CD4-positive, alpha-beta memory T cell (primary cell): ENCODE measurements at regions not wholly inside any gene's neighbourhood (a gene's known extent, or its start where the extent isn't known, plus 50 kb on each side); places are given as distances from the start of the nearest gene placed in this dataset.
"Not testable (repeated sequence)": the region's sequence is repeated elsewhere in the genome, so short reads cannot be mapped to it uniquely, and the experiment has no call there.

Experiments used
- CTCF ChIA-PET: fragments of 350-600 bp; sonication (Branson Sonifier 250); formaldehyde crosslinking; loops from one replicate; lab custom pipeline; 2021; ENCODE audit warnings: inconsistent platforms; ENCODE audit not compliant: partially characterized antibody; lab: Charles Lee
- POLR2A ChIA-PET: fragments of 350-600 bp; sonication (Branson Sonifier 250); formaldehyde crosslinking; loops from one replicate; lab custom pipeline; 2021; ENCODE audit not compliant: partially characterized antibody; lab: Charles Lee
- DNase-seq, 5 donors: peaks; one replicate each; pipeline versions ENCODE4 v3.0.0 to v3.0.0-alpha.2; 2020 to 2022; ENCODE audit warnings: mixed read lengths in 1 of 5
- H3K27ac ChIP-seq: one replicate; pipeline ENCODE4 v1.7.0; 2013; ENCODE audit warnings: low read depth, low read length
- H3K27me3 ChIP-seq: 2 replicates; pipeline ENCODE4 v1.7.0; 2013; ENCODE audit warnings: mild to moderate bottlenecking, low read length, moderate library complexity; ENCODE audit not compliant: insufficient read depth
- H3K36me3 ChIP-seq: 2 replicates; pipeline ENCODE4 v1.7.0; 2013; ENCODE audit warnings: mild to moderate bottlenecking, low read length, moderate library complexity; ENCODE audit not compliant: insufficient read depth
- H3K4me1 ChIP-seq: 2 replicates; pipeline ENCODE4 v1.7.0; 2013; ENCODE audit warnings: mild to moderate bottlenecking, low read length, moderate library complexity; ENCODE audit not compliant: insufficient read depth
- H3K4me3 ChIP-seq, 2 donors: one replicate each; pipeline ENCODE4 v1.7.0; 2013; ENCODE audit warnings: low read length in 2 of 2, mild to moderate bottlenecking in 1 of 2
- H3K9me3 ChIP-seq, 2 donors: one replicate each; pipeline ENCODE4 v1.7.0; 2013; ENCODE audit warnings: low read length in 2 of 2, control low read depth in 1 of 2; ENCODE audit not compliant: control insufficient read depth in 1 of 2
- H3K27ac Mint-ChIP-seq, 7 donors: one replicate each; pipeline ENCODE4 v1.8.0; 2020 to 2021; ENCODE audit warnings: mixed read lengths in 7 of 7, mild to moderate bottlenecking in 6 of 7, inconsistent platforms in 3 of 7, moderate library complexity in 3 of 7
- H3K27me3 Mint-ChIP-seq, 2 donors: one replicate each; pipeline ENCODE4 v1.8.0; 2020 to 2021; ENCODE audit warnings: mixed read lengths in 2 of 2
- H3K36me3 Mint-ChIP-seq, 2 donors: one replicate each; pipeline ENCODE4 v1.8.0; 2020 to 2021; ENCODE audit warnings: mixed read lengths in 2 of 2, inconsistent platforms in 1 of 2, mild to moderate bottlenecking in 1 of 2
- H3K4me1 Mint-ChIP-seq, 4 donors: one replicate each; pipeline ENCODE4 v1.8.0; 2020 to 2021; ENCODE audit warnings: mixed read lengths in 4 of 4, mild to moderate bottlenecking in 1 of 4
- H3K4me3 Mint-ChIP-seq, 8 donors: one replicate each; pipeline ENCODE4 v1.8.0; 2020 to 2021; ENCODE audit warnings: mixed read lengths in 8 of 8, mild to moderate bottlenecking in 7 of 8, moderate library complexity in 6 of 8, inconsistent platforms in 3 of 8
- H3K9me3 Mint-ChIP-seq, 8 donors: one replicate each; pipeline ENCODE4 v1.8.0; 2020 to 2021; ENCODE audit warnings: mixed read lengths in 8 of 8, mild to moderate bottlenecking in 5 of 8, inconsistent platforms in 3 of 8, moderate library complexity in 1 of 8
- intact Hi-C: fragments of 100-400 bp; cut with micrococcal nuclease; formaldehyde crosslinking; loops from one replicate; pipeline ENCODE4 v1.15.1; 2023

DNA sequence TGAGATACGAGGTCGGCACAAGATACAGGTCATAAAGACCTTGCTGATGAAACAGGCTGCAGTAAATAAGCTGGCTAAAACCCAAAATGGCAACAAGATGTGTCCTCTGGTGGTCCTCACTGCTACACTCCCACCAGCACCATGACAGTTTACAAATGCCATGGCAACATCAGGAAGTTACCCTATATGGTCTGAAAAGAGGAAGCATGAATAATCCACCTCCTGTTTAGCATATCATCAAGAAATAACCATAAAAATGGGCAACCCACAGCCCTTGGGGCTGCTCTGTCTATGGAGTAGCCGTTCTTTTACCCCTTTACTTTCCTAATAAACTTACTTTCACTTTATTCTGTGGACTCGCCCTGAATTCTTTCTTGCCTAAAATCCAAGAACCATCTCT is 102.0 kb upstream of the KLF13 start:
- peak overlapping the region in 3 of 7 donors; percentile 37 to 48 (median 44) for H3K27ac Mint-ChIP-seq
- CTCF ChIA-PET, DNase-seq, H3K27me3 Mint-ChIP-seq, H3K9me3 Mint-ChIP-seq, H3K27ac ChIP-seq, H3K4me3 ChIP-seq, H3K36me3 Mint-ChIP-seq, H3K4me3 Mint-ChIP-seq, intact Hi-C loops, H3K36me3 ChIP-seq, H3K9me3 ChIP-seq, H3K27me3 ChIP-seq: not testable (repeated sequence)
- peaks cover 12% of the 10 kb centered on the region for H3K4me1 ChIP-seq
- peaks cover 16 to 39% (median 29%) of the 10 kb centered on the region in 4 donors for H3K4me1 Mint-ChIP-seq
- POLR2A ChIA-PET: interaction anchor here (1.4 kb wide), 1 partner anchor 42 kb away, joined by 4 read pairs; no protein-coding TSS in a partner anchor

- H3K36me3 Mint-ChIP-seq: no peaks in the 10 kb centered on the region
- no peak overlapping the region for H3K27ac Mint-ChIP-seq
- H3K27me3 Mint-ChIP-seq: peaks cover 0 to 1% of the 10 kb centered on the region in 2 donors
- intact Hi-C loops: no loop called here
- DNase-seq: no peak
- H3K4me1 Mint-ChIP-seq: peaks cover 16 to 39% (median 29%) of the 10 kb centered on the region in 4 donors
- Histone ChIP-seq H3K4me1 (peaks cover 12% of the 10 kb centered on the region), H3K27ac (no peak overlapping the region), H3K27me3 (no peaks in the 10 kb centered on the region), H3K4me3 (no peak overlapping the region), H3K36me3 (no peaks in the 10 kb centered on the region), H3K9me3 (no peaks in the 10 kb centered on the region)
- ChIA-PET CTCF (no interaction called here), POLR2A (interaction anchor here (0.9 to 1.5 kb wide), 4 partner anchors 8 to 42 kb away, joined by 3 to 8 read pairs (median 4); no protein-coding TSS in a partner anchor)
- H3K4me3 Mint-ChIP-seq: no peak overlapping the region
- H3K9me3 Mint-ChIP-seq: no peaks in the 10 kb centered on the region
Observed at GRCh38 chr15:31225356-31225955, 101.2 kb upstream of the KLF13 start.

GRCh38 chr15:31226021-31226420 is 100.6 kb upstream of the KLF13 start:
- H3K27me3 Mint-ChIP-seq: peaks cover 0 to 1% of the 10 kb centered on the region in 2 donors
- H3K4me3 ChIP-seq: no peak overlapping the region
- no peaks in the 10 kb centered on the region for H3K9me3 Mint-ChIP-seq
- H3K27me3 ChIP-seq: no peaks in the 10 kb centered on the region
- H3K4me1 ChIP-seq: peaks cover 12% of the 10 kb centered on the region
- POLR2A ChIA-PET: interaction anchor here (0.9 to 1.5 kb wide), 4 partner anchors 9 to 41 kb away, joined by 3 to 8 read pairs (median 4); no protein-coding TSS in a partner anchor
- CTCF ChIA-PET: no interaction called here
- H3K27ac Mint-ChIP-seq: no peak overlapping the region
- no peak overlapping the region for H3K4me3 Mint-ChIP-seq
- no peaks in the 10 kb centered on the region for H3K36me3 Mint-ChIP-seq
- intact Hi-C loops: no loop called here
- H3K27ac ChIP-seq: no peak overlapping the region
- DNase-seq: no peak
- peaks cover 16 to 39% (median 29%) of the 10 kb centered on the region in 4 donors for H3K4me1 Mint-ChIP-seq
- H3K9me3 ChIP-seq: no peaks in the 10 kb centered on the region
- no peaks in the 10 kb centered on the region for H3K36me3 ChIP-seq

GRCh38 chr15:31227235-31227634 is 99.4 kb upstream of the KLF13 start:
- H3K27ac Mint-ChIP-seq: no peak overlapping the region
- CTCF ChIA-PET: no interaction called here
- POLR2A ChIA-PET: no interaction called here
- intact Hi-C loops: no loop called here
- H3K36me3 Mint-ChIP-seq: no peaks in the 10 kb centered on the region
- Histone ChIP-seq H3K36me3 (no peaks in the 10 kb centered on the region), H3K27ac (no peak overlapping the region), H3K27me3 (no peaks in the 10 kb centered on the region), H3K4me3 (no peak overlapping the region), H3K4me1 (peaks cover 10% of the 10 kb centered on the region), H3K9me3 (no peaks in the 10 kb centered on the region)
- H3K27me3 Mint-ChIP-seq: peaks cover 0 to 1% of the 10 kb centered on the region in 2 donors
- no peaks in the 10 kb centered on the region for H3K9me3 Mint-ChIP-seq
- peaks cover 18 to 39% (median 25%) of the 10 kb centered on the region in 4 donors for H3K4me1 Mint-ChIP-seq
- no peak overlapping the region for H3K4me3 Mint-ChIP-seq
- no peak for DNase-seq

DNA sequence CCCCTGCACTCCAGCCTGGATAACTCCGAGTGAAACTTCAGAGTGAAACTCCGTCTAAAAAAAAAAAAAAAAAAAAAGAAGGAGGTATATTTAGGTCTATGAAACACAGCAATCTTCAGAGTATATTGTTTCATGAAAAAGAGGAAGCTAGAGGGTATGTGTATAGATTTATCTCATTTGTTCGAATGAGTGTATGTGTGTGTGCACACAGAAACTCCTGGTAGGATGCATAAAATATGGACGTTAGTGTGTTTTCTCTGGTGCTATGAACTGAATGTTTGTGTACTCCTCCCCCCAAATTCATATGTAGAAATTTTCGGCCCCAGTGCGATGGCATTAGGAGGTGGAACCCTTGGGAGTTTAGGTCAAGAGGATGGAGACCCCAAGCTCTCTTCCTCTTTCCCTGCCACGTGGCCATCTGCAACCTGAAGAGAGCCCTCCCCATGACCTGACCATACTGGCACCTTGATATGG is 98.6 kb upstream of the KLF13 start:
- H3K9me3 Mint-ChIP-seq: no peaks in the 10 kb centered on the region
- CTCF ChIA-PET: interaction anchor here (0.6 to 1.0 kb wide), 2 partner anchors 28 to 139 kb away, joined by 3 read pairs; no protein-coding TSS in a partner anchor
- POLR2A ChIA-PET: interaction anchor here (1.2 kb wide), 1 partner anchor 98 kb away, joined by 4 read pairs; no protein-coding TSS in a partner anchor
- H3K27ac Mint-ChIP-seq: peak overlapping the region in 1 of 7 donors; percentile 2
- Histone ChIP-seq H3K4me1 (peaks cover 3% of the 10 kb centered on the region), H3K4me3 (no peak overlapping the region), H3K27ac (no peak overlapping the region), H3K9me3 (no peaks in the 10 kb centered on the region), H3K36me3 (no peaks in the 10 kb centered on the region), H3K27me3 (no peaks in the 10 kb centered on the region)
- H3K36me3 Mint-ChIP-seq: no peaks in the 10 kb centered on the region
- intact Hi-C loops: no loop called here
- H3K4me3 Mint-ChIP-seq: no peak overlapping the region
- H3K27me3 Mint-ChIP-seq: no peaks in the 10 kb centered on the region
- no peak for DNase-seq
- peaks cover 12 to 31% (median 20%) of the 10 kb centered on the region in 4 donors for H3K4me1 Mint-ChIP-seq

GRCh38 chr15:31228980-31229826 is 97.4 kb upstream of the KLF13 start:
- Histone ChIP-seq H3K4me1 (no peaks in the 10 kb centered on the region), H3K27ac (no peak overlapping the region), H3K9me3 (no peaks in the 10 kb centered on the region), H3K36me3 (no peaks in the 10 kb centered on the region), H3K4me3 (no peak overlapping the region), H3K27me3 (no peaks in the 10 kb centered on the region)
- intact Hi-C loops: no loop called here
- ChIA-PET CTCF (no interaction called here), POLR2A (interaction anchor here (1.2 to 1.8 kb wide), 2 partner anchors 36 to 97 kb away, joined by 4 to 5 read pairs; no protein-coding TSS in a partner anchor)
- Mint-ChIP-seq H3K27me3 (no peaks in the 10 kb centered on the region), H3K4me3 (no peak overlapping the region), H3K9me3 (no peaks in the 10 kb centered on the region), H3K27ac (peak overlapping the region in 1 of 7 donors; percentile 13), H3K36me3 (no peaks in the 10 kb centered on the region), H3K4me1 (peaks cover 11 to 22% (median 12%) of the 10 kb centered on the region in 4 donors)
- DNase-seq: no peak
